Right atrium auricular region (tissue), 2 donors: ENCODE measurements at regions not wholly inside any gene's neighbourhood (a gene's known extent, or its start where the extent isn't known, plus 50 kb on each side); places are given as distances from the start of the nearest gene placed in this dataset.
"Not testable (repeated sequence)": the region's sequence is repeated elsewhere in the genome, so short reads cannot be mapped to it uniquely, and the experiment has no call there.

Experiments
- DNase-seq: peaks from one replicate; pipeline ENCODE4 v3.0.0-alpha.2; 2019; ENCODE audit warnings: low spot score
- H3K27ac ChIP-seq, 2 donors: fragments of 200-600 bp; sonication (generic); 1 replicate in 1 of 2; 2 replicates in 1 of 2; pipeline ENCODE4 v1.5.1; 2016 to 2019
- H3K27me3 ChIP-seq, 2 donors: fragments of 200-600 bp; sonication (generic); one replicate each; pipeline versions ENCODE4 v1.5.1 to v1.6.0; 2017 to 2019
- H3K36me3 ChIP-seq: fragments of 200-600 bp; sonication (generic); one replicate; pipeline ENCODE4 v1.5.1; 2016
- H3K4me1 ChIP-seq, 2 donors: fragments of 200-600 bp; sonication (generic); one replicate each; pipeline versions ENCODE4 v1.5.1 to v1.6.0; 2017 to 2019
- H3K4me3 ChIP-seq, 2 donors: fragments of 200-600 bp; sonication (generic); 1 replicate in 1 of 2; 2 replicates in 1 of 2; pipeline ENCODE4 v1.5.1; 2017 to 2019; ENCODE audit warnings: mild to moderate bottlenecking in 1 of 2, moderate library complexity in 1 of 2
- H3K9me3 ChIP-seq, 2 donors: fragments of 200-600 bp; sonication (generic); one replicate each; pipeline ENCODE4 v1.5.1; 2019
- CTCF ChIP-seq, 2 donors: fragments of 200-600 bp; sonication (generic); IDR thresholded peaks; one replicate each; pipeline ENCODE4 v1.5.1; 2019; ENCODE audit warnings: antibody characterized with exemption in 2 of 2

GRCh38 chr16:65698791-65699321, 577.0 kb upstream of the CDH11 start:
- Histone ChIP-seq H3K4me1 (no peaks in the 10 kb centered on the region), H3K36me3 (no peaks in the 10 kb centered on the region), H3K27ac (no peak overlapping the region), H3K9me3 (no peaks in the 10 kb centered on the region), H3K4me3 (no peak overlapping the region), H3K27me3 (no peaks in the 10 kb centered on the region)
- no peak for DNase-seq
- no peak for TF ChIP-seq CTCF (IDR thresholded peaks at IDR 0.05)

- no peak overlapping the region for H3K4me3 ChIP-seq
- no peaks in the 10 kb centered on the region for H3K4me1 ChIP-seq
- no peak for DNase-seq
- TF ChIP-seq CTCF (IDR thresholded peaks at IDR 0.05) = no peak
- no peaks in the 10 kb centered on the region for H3K9me3 ChIP-seq
- H3K27ac ChIP-seq = no peak overlapping the region
- no peaks in the 10 kb centered on the region for H3K27me3 ChIP-seq
- no peaks in the 10 kb centered on the region for H3K36me3 ChIP-seq
Measured at GRCh38 chr16:65697521-65697920, 575.7 kb upstream of the CDH11 start.

GRCh38 chr16:65697065-65697464, 575.2 kb upstream of the CDH11 start:
- Histone ChIP-seq H3K36me3 (no peaks in the 10 kb centered on the region), H3K27ac (no peak overlapping the region), H3K4me1 (no peaks in the 10 kb centered on the region), H3K27me3 (no peaks in the 10 kb centered on the region), H3K9me3 (no peaks in the 10 kb centered on the region), H3K4me3 (no peak overlapping the region)
- DNase-seq = no peak
- no peak for TF ChIP-seq CTCF (IDR thresholded peaks at IDR 0.05)

- H3K4me1 ChIP-seq, H3K27me3 ChIP-seq, DNase-seq, H3K4me3 ChIP-seq, H3K36me3 ChIP-seq, H3K9me3 ChIP-seq, H3K27ac ChIP-seq: not testable (repeated sequence)
Measured at GRCh38 chr16:65691846-65692245, 570.0 kb upstream of the CDH11 start.

GRCh38 chr16:65689726-65690125, 567.9 kb upstream of the CDH11 start:
- Histone ChIP-seq H3K27me3 (no peaks in the 10 kb centered on the region), H3K27ac (no peak overlapping the region), H3K9me3 (no peaks in the 10 kb centered on the region), H3K4me3 (no peak overlapping the region), H3K36me3 (no peaks in the 10 kb centered on the region), H3K4me1 (no peaks in the 10 kb centered on the region)
- TF ChIP-seq CTCF (IDR thresholded peaks at IDR 0.05) = no peak
- DNase-seq = no peak

- no peak overlapping the region for H3K4me3 ChIP-seq
- DNase-seq = no peak
- H3K36me3 ChIP-seq = no peaks in the 10 kb centered on the region
- no peak overlapping the region for H3K27ac ChIP-seq
- H3K27me3 ChIP-seq = no peaks in the 10 kb centered on the region
- no peaks in the 10 kb centered on the region for H3K9me3 ChIP-seq
- H3K4me1 ChIP-seq = no peaks in the 10 kb centered on the region
- no peak for TF ChIP-seq CTCF (IDR thresholded peaks at IDR 0.05)
Measured at GRCh38 chr16:65688301-65688700, 566.4 kb upstream of the CDH11 start.
